ENCODE measurements at regions not wholly inside any gene's neighbourhood (a gene's known extent, or its start where the extent isn't known, plus 50 kb on each side); places are given as distances from the start of the nearest gene placed in this dataset.

- TF ChIP-seq POLR2AphosphoS5 (IDR thresholded peaks at IDR 0.05): no peak
- TF ChIP-seq POLR2A (IDR thresholded peaks at IDR 0.05): no peak
- TF ChIP-seq, protein P1, sequence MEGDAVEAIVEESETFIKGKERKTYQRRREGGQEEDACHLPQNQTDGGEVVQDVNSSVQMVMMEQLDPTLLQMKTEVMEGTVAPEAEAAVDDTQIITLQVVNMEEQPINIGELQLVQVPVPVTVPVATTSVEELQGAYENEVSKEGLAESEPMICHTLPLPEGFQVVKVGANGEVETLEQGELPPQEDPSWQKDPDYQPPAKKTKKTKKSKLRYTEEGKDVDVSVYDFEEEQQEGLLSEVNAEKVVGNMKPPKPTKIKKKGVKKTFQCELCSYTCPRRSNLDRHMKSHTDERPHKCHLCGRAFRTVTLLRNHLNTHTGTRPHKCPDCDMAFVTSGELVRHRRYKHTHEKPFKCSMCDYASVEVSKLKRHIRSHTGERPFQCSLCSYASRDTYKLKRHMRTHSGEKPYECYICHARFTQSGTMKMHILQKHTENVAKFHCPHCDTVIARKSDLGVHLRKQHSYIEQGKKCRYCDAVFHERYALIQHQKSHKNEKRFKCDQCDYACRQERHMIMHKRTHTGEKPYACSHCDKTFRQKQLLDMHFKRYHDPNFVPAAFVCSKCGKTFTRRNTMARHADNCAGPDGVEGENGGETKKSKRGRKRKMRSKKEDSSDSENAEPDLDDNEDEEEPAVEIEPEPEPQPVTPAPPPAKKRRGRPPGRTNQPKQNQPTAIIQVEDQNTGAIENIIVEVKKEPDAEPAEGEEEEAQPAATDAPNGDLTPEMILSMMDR (IDR thresholded peaks at IDR 0.05): no peak
Observed at GRCh38 chrX:140165849-140166248, 200.5 kb upstream of the CXorf66 start.

Data from suprapubic skin (tissue), 4 donors.